T-helper 2 cell (primary cell): ENCODE measurements at regions not wholly inside any gene's neighbourhood (a gene's known extent, or its start where the extent isn't known, plus 50 kb on each side); places are given as distances from the start of the nearest gene placed in this dataset.
"Not testable (repeated sequence)": the region's sequence is repeated elsewhere in the genome, so short reads cannot be mapped to it uniquely, and the experiment has no call there.

Experiments used
- DNase-seq, 5 experiments: peaks; one replicate each; pipeline versions ENCODE4 v3.0.0 to v3.0.0-alpha.2; 2012 to 2022

GRCh38 chr6:66522864-66523263 is 815.8 kb upstream of the EYS start:
- DNase-seq = no peak

- no peak for DNase-seq
Observed at GRCh38 chr6:66516377-66516776, 809.4 kb upstream of the EYS start.

GRCh38 chr6:66508433-66508832 is 801.4 kb upstream of the EYS start:
- DNase-seq = no peak

GRCh38 chr6:66499851-66500250 is 792.8 kb upstream of the EYS start:
- no peak for DNase-seq

- no peak for DNase-seq
Observed at GRCh38 chr6:66496659-66497058, 789.6 kb upstream of the EYS start.

GRCh38 chr6:66494643-66495042 is 787.6 kb upstream of the EYS start:
- not testable (repeated sequence) for DNase-seq

DNA sequence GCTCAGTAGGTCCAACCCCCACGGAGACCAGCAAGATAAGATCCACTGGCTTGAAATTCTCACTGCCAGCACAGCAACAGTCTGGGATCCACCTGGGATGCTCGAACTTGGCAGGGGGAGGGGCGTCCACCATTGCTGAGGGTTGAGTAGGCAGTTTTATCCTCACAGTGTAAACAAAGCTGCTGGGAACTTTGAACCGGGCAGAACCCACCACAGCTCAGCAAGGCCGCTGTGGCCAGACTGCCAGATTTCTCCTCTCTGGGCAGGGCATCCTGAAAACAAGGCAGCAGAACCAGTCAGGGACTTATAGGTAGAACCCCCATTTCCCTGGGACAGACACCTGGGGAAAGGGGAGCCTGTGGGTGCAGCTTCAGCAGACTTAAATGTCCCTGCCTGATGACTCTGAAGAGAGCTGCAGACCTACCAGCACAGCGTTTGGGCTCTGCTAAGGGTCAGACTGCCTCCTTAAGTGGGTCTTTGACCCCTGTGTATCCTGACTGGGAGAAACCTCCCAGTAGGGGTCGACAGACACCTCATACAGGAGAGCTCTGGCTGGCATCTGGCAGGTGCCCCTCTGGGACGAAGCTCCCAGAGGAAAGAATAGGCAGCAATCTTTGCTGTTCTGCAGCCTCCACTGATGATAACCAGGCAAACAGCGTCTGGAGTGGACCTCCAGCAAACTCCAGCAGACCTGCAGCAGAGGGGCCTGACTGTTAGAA is 782.4 kb upstream of the EYS start:
- no peak for DNase-seq

- no peak for DNase-seq
Observed at GRCh38 chr6:66481216-66481615, 774.2 kb upstream of the EYS start.

- no peak for DNase-seq
Observed at GRCh38 chr6:66478705-66479104, 771.7 kb upstream of the EYS start.

DNA sequence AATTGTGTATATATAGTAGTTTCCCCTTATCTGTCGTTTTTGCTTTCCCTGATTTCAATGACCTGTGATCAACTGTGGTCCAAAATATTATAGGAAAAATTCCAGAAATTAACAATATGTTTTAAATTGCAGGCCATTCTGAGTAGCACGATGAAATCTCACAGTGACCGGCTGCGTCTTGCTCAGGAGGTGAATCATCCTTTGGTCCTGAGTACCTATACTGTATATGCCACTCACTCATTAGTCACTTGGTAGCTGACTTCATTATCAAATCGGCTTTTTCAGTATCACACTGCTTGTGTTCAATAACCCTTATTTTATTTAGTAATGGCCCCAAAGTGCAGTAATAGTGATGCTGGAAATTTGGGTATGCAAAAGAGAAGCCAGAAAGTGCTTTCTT is 728.3 kb upstream of the EYS start:
- DNase-seq = no peak

DNA sequence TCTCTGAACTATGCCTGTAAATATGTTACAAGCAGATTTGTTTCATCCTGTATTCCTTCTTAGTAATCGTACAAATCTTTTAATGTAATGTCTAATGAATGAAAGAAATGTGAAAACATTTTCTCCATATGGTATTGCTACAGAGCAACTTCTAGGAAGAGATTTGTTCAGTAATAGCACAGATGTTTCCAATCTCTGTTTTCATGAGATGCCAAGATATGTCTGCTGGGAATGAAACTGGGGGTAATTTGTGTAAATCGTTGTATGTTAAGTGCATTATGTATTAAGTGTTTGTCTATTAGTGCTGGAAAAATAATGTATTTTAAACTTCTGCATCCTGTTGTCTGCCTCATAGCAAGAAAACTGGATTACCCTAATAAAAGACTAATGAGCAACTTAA is 722.2 kb upstream of the EYS start:
- DNase-seq = no peak

DNA sequence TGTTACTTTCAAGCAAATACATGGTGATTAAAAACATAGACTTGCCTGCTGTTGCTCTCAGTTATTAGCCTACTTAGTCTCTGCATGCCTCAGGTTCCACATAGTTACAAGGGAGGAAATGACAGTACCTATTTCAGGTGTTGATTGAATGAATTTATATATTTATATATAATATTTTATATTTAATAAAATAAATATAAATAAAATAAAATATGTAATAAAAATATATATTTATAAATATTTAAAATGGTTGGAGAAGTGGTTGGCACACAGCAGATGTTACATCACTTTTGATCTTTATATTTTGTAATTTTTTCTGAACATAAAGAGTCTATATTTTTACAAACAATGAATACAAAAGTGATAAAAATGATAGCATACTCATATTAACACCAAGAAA is 716.0 kb upstream of the EYS start:
- no peak for DNase-seq

DNA sequence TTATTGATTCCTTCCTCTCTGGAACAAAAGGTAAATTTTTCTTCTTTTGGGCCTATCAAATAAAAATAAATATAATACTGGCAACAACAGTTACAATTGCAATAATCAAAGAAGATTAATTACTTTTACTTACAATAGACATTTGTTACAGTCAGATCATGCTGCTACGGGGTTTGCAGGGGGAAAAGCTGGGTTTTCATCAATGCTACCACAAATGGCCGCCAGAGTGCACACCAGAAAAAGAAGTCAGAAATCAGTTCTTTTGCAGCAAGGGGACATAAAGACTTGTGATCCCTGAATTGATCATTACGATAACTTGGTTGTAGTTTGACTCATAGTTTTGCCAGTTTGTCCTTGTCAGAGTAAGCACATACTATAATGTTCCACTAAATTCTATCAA is 714.5 kb upstream of the EYS start:
- DNase-seq = no peak

- DNase-seq = no peak
Observed at GRCh38 chr6:66418906-66419305, 711.9 kb upstream of the EYS start.

GRCh38 chr6:66403966-66404365 is 696.9 kb upstream of the EYS start:
- DNase-seq = no peak

- DNase-seq = no peak
Observed at GRCh38 chr6:66402873-66403272, 695.8 kb upstream of the EYS start.

DNA sequence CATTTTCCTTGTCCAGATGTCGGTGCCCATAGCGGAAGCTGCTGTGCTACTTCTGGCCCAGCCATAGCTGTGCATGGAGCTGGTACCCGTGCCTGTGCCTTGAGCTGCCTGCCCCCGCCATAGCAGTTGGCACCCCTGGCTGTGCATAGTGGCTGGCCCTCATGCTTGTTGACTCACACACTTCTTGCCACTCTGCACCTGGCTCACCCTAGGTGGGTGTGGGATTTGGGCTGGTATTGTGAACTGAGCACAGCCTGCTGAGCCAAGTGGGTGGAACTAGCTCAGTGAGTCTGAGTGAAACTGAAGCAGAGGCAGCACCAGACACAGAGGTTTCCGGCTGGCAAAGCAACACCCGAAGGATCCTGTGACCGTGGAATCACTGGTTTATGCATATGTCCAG is 689.5 kb upstream of the EYS start:
- no peak for DNase-seq

DNA sequence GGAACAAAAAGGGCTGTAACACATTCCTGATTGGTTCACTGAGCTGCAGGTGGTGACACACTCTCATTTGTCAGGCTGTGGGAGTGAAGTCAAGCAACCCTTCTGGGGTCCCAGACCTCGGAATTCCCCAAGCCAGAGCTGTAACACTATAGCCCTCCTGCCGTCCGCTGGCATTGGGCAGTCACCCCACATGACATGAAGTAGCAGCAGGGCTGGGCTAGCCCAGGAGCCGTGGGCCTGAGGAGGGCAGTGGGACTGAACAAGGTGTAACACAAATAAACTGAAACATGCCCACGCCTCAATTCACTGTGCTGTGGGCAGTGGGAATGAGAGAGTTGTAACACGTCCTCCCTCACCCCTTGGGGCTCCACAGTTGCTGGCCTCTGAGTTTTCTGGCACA is 689.1 kb upstream of the EYS start:
- DNase-seq = no peak

- DNase-seq = no peak
Observed at GRCh38 chr6:66390393-66390792, 683.4 kb upstream of the EYS start.

- no peak for DNase-seq
Observed at GRCh38 chr6:66376001-66376400, 669.0 kb upstream of the EYS start.

GRCh38 chr6:66369407-66369806 is 662.4 kb upstream of the EYS start:
- DNase-seq = no peak

- no peak for DNase-seq
Observed at GRCh38 chr6:66362888-66363287, 655.9 kb upstream of the EYS start.

- no peak for DNase-seq
Observed at GRCh38 chr6:66361886-66362285, 654.9 kb upstream of the EYS start.

GRCh38 chr6:66357781-66358180 is 650.8 kb upstream of the EYS start:
- no peak for DNase-seq

DNA sequence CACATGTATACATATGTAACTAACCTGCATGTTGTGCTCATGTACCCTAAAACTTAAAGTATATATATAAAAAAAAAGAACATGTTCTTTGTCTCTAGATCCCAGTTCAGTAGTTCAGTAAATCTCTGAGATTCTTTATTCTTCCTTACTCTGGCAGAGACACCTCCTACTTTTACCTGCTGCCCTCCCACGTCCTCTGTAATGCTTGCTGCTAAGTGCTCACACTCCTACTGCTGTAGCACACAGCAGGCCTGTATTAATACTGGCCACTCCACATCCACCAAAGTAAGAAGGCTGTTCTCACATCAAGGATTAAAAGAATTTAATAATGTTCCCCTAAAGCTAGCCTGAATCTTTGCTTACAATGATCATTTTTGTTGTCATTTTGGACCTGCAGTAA is 648.4 kb upstream of the EYS start:
- no peak for DNase-seq
